Kidney epithelial cell (primary cell): ENCODE measurements at regions not wholly inside any gene's neighbourhood (a gene's known extent, or its start where the extent isn't known, plus 50 kb on each side); places are given as distances from the start of the nearest gene placed in this dataset.
"Not testable (repeated sequence)": the region's sequence is repeated elsewhere in the genome, so short reads cannot be mapped to it uniquely, and the experiment has no call there.

Source experiments
- DNase-seq: peaks from one replicate; pipeline ENCODE4 v3.0.0-alpha.2; 2010; ENCODE audit warnings: low read depth
- H3K27me3 ChIP-seq: 2 replicates; pipeline ENCODE4 v1.6.0; 2011; ENCODE audit warnings: low read length; ENCODE audit not compliant: control insufficient read depth, insufficient read depth
- H3K36me3 ChIP-seq: 2 replicates; pipeline ENCODE4 v1.5.1; 2011; ENCODE audit warnings: low read length; ENCODE audit not compliant: control insufficient read depth, insufficient read depth
- H3K4me3 ChIP-seq: 2 replicates; pipeline ENCODE4 v1.5.1; 2011; ENCODE audit warnings: low read depth, mild to moderate bottlenecking, control low read depth, low read length
- TF ChIP-seq, protein P1 (sequence below): IDR thresholded peaks from 2 replicates; pipeline ENCODE4 v1.5.1; 2011; ENCODE audit warnings: mild to moderate bottlenecking, moderate library complexity, low read length, control low read depth, inconsistent platforms; ENCODE audit not compliant: insufficient read depth, poor library complexity, severe bottlenecking

DNA sequence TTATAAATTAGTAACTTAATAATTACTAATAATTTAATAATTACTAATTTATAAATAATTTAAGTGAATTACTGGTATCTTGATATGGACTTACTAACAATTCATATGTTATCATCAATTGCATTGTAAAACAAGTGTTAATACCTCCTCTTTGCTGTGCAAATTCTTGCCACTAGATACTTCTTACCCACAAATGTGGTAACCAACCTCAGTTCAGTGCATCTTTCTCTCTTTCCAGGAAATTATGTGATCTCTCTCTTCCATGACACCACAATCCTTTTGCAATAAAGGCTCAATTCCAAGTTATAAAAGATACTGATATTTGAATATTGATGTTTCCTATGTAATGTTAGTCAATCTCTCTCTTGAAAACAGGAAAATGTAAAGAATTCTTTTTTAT lies 408.6 kb upstream of the MIR17HG start:
- TF ChIP-seq, protein P1, sequence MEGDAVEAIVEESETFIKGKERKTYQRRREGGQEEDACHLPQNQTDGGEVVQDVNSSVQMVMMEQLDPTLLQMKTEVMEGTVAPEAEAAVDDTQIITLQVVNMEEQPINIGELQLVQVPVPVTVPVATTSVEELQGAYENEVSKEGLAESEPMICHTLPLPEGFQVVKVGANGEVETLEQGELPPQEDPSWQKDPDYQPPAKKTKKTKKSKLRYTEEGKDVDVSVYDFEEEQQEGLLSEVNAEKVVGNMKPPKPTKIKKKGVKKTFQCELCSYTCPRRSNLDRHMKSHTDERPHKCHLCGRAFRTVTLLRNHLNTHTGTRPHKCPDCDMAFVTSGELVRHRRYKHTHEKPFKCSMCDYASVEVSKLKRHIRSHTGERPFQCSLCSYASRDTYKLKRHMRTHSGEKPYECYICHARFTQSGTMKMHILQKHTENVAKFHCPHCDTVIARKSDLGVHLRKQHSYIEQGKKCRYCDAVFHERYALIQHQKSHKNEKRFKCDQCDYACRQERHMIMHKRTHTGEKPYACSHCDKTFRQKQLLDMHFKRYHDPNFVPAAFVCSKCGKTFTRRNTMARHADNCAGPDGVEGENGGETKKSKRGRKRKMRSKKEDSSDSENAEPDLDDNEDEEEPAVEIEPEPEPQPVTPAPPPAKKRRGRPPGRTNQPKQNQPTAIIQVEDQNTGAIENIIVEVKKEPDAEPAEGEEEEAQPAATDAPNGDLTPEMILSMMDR, result no peak
- Histone ChIP-seq H3K4me3 (no peak overlapping the region), H3K27me3 (no peaks in the 10 kb centered on the region), H3K36me3 (no peaks in the 10 kb centered on the region)
- DNase-seq, result no peak

DNA sequence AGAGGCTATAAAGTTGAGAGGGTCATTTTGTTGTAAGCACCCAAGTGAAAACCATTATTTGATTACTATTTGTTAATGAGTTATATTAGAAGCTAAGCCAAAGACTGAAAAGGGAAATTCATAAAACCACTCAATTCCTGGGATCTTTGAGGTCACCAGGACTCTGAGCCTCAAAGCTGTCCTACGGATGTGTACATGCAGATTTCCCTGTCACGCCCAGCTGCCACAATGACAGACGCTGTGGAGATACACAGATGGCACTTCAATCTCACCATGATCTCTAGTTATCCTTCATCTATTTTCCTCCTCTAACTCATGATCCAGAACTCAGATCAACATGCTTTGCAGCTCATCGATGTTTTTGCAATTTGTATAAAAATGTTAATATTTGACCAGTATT lies 403.5 kb upstream of the MIR17HG start:
- TF ChIP-seq, protein P1, result no peak
- no peak overlapping the region for H3K4me3 ChIP-seq
- no peaks in the 10 kb centered on the region for H3K27me3 ChIP-seq
- no peaks in the 10 kb centered on the region for H3K36me3 ChIP-seq
- DNase-seq, result no peak

DNA sequence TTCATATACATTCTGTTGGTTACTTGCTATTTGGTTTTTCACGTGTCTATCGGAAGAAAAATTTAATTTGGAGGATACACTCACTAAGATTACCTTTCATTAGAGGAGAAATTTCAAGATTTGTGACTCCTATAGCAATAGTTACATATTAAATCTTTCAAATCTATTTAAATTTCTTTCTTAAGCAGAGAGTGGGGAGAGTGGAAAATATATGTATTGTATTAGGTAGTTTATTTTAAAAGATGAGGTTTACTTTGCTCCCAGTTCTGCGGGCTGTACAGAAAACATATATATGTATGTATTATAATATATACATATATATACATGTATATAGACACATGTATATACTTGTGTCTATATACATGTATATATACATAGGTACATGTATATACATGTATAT lies 402.3 kb upstream of the MIR17HG start:
- not testable (repeated sequence) for H3K27me3 ChIP-seq, H3K36me3 ChIP-seq, H3K4me3 ChIP-seq, DNase-seq

DNA sequence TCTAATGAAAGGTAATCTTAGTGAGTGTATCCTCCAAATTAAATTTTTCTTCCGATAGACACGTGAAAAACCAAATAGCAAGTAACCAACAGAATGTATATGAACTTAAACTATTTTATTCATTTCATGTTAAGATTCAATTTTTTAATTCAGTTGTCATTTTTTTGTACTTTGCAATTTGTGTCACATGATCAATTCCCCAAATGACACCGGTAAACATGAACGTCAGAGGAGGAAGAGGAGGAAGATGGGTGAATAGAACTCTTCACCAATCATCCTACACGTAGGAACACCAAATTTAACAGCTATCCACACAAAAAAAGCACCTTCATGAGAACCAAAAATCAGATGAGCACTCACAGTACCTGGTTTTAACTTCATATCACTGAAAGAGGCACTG lies 401.4 kb upstream of the MIR17HG start:
- not testable (repeated sequence) for H3K4me3 ChIP-seq, H3K36me3 ChIP-seq, DNase-seq, H3K27me3 ChIP-seq

DNA sequence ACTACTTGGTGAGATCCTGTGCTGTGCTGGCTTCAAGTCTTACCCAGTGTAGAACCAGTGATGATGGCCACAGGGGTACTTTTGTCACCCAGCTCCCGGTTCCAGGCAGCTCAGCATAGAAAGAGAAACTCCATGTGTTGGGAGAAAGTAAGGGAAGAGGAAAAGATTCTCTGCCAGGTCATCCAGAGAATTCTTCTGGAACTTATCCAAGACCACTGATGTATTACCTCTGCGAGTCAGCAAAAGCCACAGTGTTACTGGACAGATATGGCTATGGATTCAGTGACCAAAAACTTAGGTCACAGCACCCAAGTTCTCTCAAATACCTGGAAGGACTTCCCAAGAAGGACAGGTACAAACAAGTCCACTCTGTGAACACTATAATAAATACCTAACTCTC lies 399.5 kb upstream of the MIR17HG start:
- TF ChIP-seq, protein P1, result no peak
- Histone ChIP-seq H3K36me3 (no peaks in the 10 kb centered on the region), H3K27me3 (no peaks in the 10 kb centered on the region), H3K4me3 (no peak overlapping the region)
- peak; percentile 29 for DNase-seq

DNA sequence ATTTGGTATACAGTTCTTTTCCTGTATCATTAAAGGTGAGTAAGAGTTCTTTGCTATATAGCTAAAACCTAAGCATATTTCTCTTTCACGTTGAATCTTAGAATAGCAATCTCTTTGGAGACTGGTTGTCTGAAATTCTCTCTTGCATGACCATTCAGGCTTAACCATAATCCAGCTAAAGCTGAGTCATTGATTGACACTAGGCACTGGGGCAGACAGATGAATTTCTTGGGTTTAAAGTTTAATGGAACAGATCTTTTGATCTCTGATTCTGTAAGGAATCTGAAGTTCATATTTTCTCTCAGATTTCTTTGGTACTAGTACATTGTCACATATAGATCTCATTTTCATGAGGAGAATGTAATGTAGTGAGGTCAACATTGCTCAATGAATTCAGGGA lies 397.3 kb upstream of the MIR17HG start:
- DNase-seq, result peak; percentile 39
- Histone ChIP-seq H3K4me3 (no peak overlapping the region), H3K27me3 (no peaks in the 10 kb centered on the region), H3K36me3 (no peaks in the 10 kb centered on the region)
- TF ChIP-seq, protein P1, result no peak

DNA sequence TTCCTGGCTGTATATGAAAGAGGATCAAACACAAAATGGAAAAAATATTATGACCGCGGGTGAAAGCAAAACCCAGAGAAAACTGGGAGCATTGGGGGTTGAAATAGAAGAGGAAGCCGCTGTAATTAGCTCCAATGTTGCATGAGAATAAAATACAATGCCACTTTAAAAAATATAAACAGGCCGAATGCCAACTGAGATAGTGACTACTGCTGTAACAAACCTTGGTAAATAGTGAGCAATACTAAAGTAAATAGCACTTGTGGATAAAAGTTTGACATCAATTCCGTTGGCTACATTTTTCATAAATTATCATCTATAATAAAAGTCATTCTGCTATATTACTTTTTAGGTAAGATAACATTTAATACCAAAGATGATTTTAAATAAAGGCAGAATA lies 395.8 kb upstream of the MIR17HG start:
- Histone ChIP-seq H3K4me3 (no peak overlapping the region), H3K36me3 (no peaks in the 10 kb centered on the region), H3K27me3 (no peaks in the 10 kb centered on the region)
- TF ChIP-seq, protein P1, result no peak
- no peak for DNase-seq
